H9 (cell line): ENCODE measurements at regions not wholly inside any gene's neighbourhood (a gene's known extent, or its start where the extent isn't known, plus 50 kb on each side); places are given as distances from the start of the nearest gene placed in this dataset.

ENCODE experiments used
- DNase-seq: peaks from one replicate; pipeline ENCODE4 v3.0.0-alpha.2; 2017
- H2AFZ ChIP-seq: one replicate; pipeline ENCODE4 v1.6.1; 2013; ENCODE audit warnings: mild to moderate bottlenecking, low read length, control low read depth, moderate library complexity
- H2AK5ac ChIP-seq: 2 replicates; pipeline ENCODE4 v1.6.1; 2013; ENCODE audit warnings: low read length, control low read depth, mixed read lengths; ENCODE audit not compliant: insufficient read length
- H2BK120ac ChIP-seq: one replicate; pipeline ENCODE4 v1.6.1; 2013; ENCODE audit warnings: low read depth, mild to moderate bottlenecking, low read length, control low read depth, inconsistent platforms; ENCODE audit not compliant: poor library complexity, severe bottlenecking
- H2BK12ac ChIP-seq: 2 replicates; pipeline ENCODE4 v1.6.1; 2013; ENCODE audit warnings: low read length, control low read depth, mixed read lengths, low read depth; ENCODE audit not compliant: insufficient read length
- H2BK15ac ChIP-seq: 2 replicates; pipeline ENCODE4 v1.6.1; 2013; ENCODE audit warnings: low read depth, low read length, control low read depth
- H2BK20ac ChIP-seq: one replicate; pipeline ENCODE4 v1.6.1; 2013; ENCODE audit warnings: low read depth, mild to moderate bottlenecking, low read length, control low read depth, inconsistent platforms; ENCODE audit not compliant: poor library complexity, severe bottlenecking
- H2BK5ac ChIP-seq: 2 replicates; pipeline ENCODE4 v1.6.1; 2013; ENCODE audit warnings: low read length, control low read depth, mixed read lengths; ENCODE audit not compliant: insufficient read length
- H3K14ac ChIP-seq: 2 replicates; pipeline ENCODE4 v1.6.1; 2013; ENCODE audit warnings: low read length, control low read depth; ENCODE audit not compliant: insufficient read depth
- H3K18ac ChIP-seq: 2 replicates; pipeline ENCODE4 v1.6.1; 2013; ENCODE audit warnings: low read depth, mild to moderate bottlenecking, mixed read lengths, low read length, control low read depth; ENCODE audit not compliant: insufficient read length
- H3K23ac ChIP-seq: 2 replicates; pipeline ENCODE4 v1.6.1; 2013; ENCODE audit warnings: low read length, control low read depth, mixed read lengths, low read depth; ENCODE audit not compliant: insufficient read length
- H3K23me2 ChIP-seq: 2 replicates; pipeline ENCODE4 v1.6.1; 2013; ENCODE audit warnings: low read depth, mild to moderate bottlenecking, mixed read lengths, low read length, control low read depth; ENCODE audit not compliant: insufficient read length, poor library complexity, severe bottlenecking
- H3K27ac ChIP-seq: 2 replicates; pipeline ENCODE4 v1.5.1; 2013; ENCODE audit warnings: low read length, control low read depth, mixed read lengths, low read depth; ENCODE audit not compliant: insufficient read length
- H3K27me3 ChIP-seq: 2 replicates; pipeline ENCODE4 v1.6.1; 2013; ENCODE audit warnings: low read length, control low read depth, inconsistent platforms; ENCODE audit not compliant: insufficient read depth
- H3K4ac ChIP-seq: 2 replicates; pipeline ENCODE4 v1.6.1; 2013; ENCODE audit warnings: low read depth, mild to moderate bottlenecking, control low read depth, inconsistent platforms, low read length, moderate library complexity
- H3K4me1 ChIP-seq: 2 replicates; pipeline ENCODE4 v1.6.1; 2013; ENCODE audit warnings: low read length, control low read depth, inconsistent platforms; ENCODE audit not compliant: insufficient read depth
- H3K4me2 ChIP-seq: 2 replicates; pipeline ENCODE4 v1.6.1; 2013; ENCODE audit warnings: low read length, control low read depth, mixed read lengths; ENCODE audit not compliant: insufficient read length, insufficient read depth
- H3K56ac ChIP-seq: 2 replicates; pipeline ENCODE4 v1.6.1; 2013; ENCODE audit warnings: low read depth, mild to moderate bottlenecking, mixed read lengths, low read length, control low read depth; ENCODE audit not compliant: insufficient read length
- H3K79me1 ChIP-seq: 2 replicates; pipeline ENCODE4 v1.6.1; 2013; ENCODE audit warnings: low read depth, mild to moderate bottlenecking, moderate library complexity, low read length, control low read depth, inconsistent platforms; ENCODE audit not compliant: insufficient read depth, poor library complexity, severe bottlenecking
- H3K79me2 ChIP-seq: 2 replicates; pipeline ENCODE4 v1.6.1; 2013; ENCODE audit warnings: low read length, control low read depth, inconsistent platforms; ENCODE audit not compliant: insufficient read depth
- H3K9ac ChIP-seq: 2 replicates; pipeline ENCODE4 v1.6.1; 2013; ENCODE audit warnings: low read length, control low read depth, mixed read lengths; ENCODE audit not compliant: insufficient read length; ENCODE audit errors: extremely low read depth
- H3K9me3 ChIP-seq: one replicate; pipeline ENCODE4 v1.6.1; 2013; ENCODE audit warnings: low read depth, low read length, inconsistent platforms; ENCODE audit not compliant: control insufficient read depth
- H3T11ph ChIP-seq: one replicate; pipeline ENCODE4 v1.6.1; 2013; ENCODE audit warnings: mild to moderate bottlenecking, low read length, control low read depth, inconsistent platforms
- H4K20me1 ChIP-seq: one replicate; pipeline ENCODE4 v1.6.1; 2013; ENCODE audit not compliant: control insufficient read depth, insufficient read length, insufficient read depth
- H4K5ac ChIP-seq: 2 replicates; pipeline ENCODE4 v1.6.1; 2013; ENCODE audit warnings: low read depth, mild to moderate bottlenecking, mixed read lengths, low read length, control low read depth; ENCODE audit not compliant: insufficient read length
- H4K8ac ChIP-seq: replicated peaks from 2 replicates; pipeline ENCODE4 v1.6.1; 2013; ENCODE audit warnings: low read length, control low read depth, mixed read lengths, low read depth; ENCODE audit not compliant: insufficient read length
- H4K91ac ChIP-seq: 2 replicates; pipeline ENCODE4 v1.6.1; 2013; ENCODE audit warnings: low read depth, mild to moderate bottlenecking, moderate library complexity, mixed read lengths, low read length, control low read depth; ENCODE audit not compliant: insufficient read length
- H3K27ac Mint-ChIP-seq, 3 experiments: 2 replicates in 2 of 3; 3 replicates in 1 of 3; pipeline ENCODE4 v1.8.0; 2020 to 2021; ENCODE audit warnings: mixed read lengths in 3 of 3, mild to moderate bottlenecking in 1 of 3, moderate library complexity in 1 of 3
- H3K27me3 Mint-ChIP-seq: 2 replicates; pipeline ENCODE4 v1.8.0; 2021; ENCODE audit warnings: low read depth, mild to moderate bottlenecking, moderate library complexity, mixed read lengths
- H3K36me3 Mint-ChIP-seq, 3 experiments: 2 replicates in 2 of 3; 3 replicates in 1 of 3; pipeline ENCODE4 v1.8.0; 2020 to 2021; ENCODE audit warnings: low read depth in 3 of 3, mixed read lengths in 3 of 3; ENCODE audit not compliant: insufficient read depth in 1 of 3
- H3K4me1 Mint-ChIP-seq, 2 experiments: 2 replicates each; pipeline ENCODE4 v1.8.0; 2020; ENCODE audit warnings: mixed read lengths in 2 of 2
- H3K4me3 Mint-ChIP-seq, 2 experiments: 2 replicates in 1 of 2; 3 replicates in 1 of 2; pipeline ENCODE4 v1.8.0; 2020 to 2021; ENCODE audit warnings: mild to moderate bottlenecking in 2 of 2, mixed read lengths in 2 of 2, moderate library complexity in 1 of 2
- H3K9me3 Mint-ChIP-seq, 2 experiments: 2 replicates in 1 of 2; 3 replicates in 1 of 2; pipeline ENCODE4 v1.8.0; 2020; ENCODE audit warnings: mild to moderate bottlenecking in 2 of 2, mixed read lengths in 2 of 2, moderate library complexity in 1 of 2
- WGBS: extraction: QIAGEN DNeasy Blood & Tissue Kit; methylation state at CpG from one replicate; pipeline ENCODE4 v1.1.7; 2013; ENCODE audit warnings: missing lambda C conversion rate, low lambda C conversion rate, mixed read lengths; ENCODE audit not compliant: insufficient read length; ENCODE audit errors: extremely low coverage; 5-methylcytosine and 5-hydroxymethylcytosine counted together
- TF ChIP-seq, protein P1 (sequence below): fragments of 200-600 bp; sonication (generic); conservative IDR thresholded peaks from 3 replicates; pipeline ENCODE4 v1.8.0; 2021; ENCODE audit warnings: antibody characterized with exemption, mild to moderate bottlenecking

DNA sequence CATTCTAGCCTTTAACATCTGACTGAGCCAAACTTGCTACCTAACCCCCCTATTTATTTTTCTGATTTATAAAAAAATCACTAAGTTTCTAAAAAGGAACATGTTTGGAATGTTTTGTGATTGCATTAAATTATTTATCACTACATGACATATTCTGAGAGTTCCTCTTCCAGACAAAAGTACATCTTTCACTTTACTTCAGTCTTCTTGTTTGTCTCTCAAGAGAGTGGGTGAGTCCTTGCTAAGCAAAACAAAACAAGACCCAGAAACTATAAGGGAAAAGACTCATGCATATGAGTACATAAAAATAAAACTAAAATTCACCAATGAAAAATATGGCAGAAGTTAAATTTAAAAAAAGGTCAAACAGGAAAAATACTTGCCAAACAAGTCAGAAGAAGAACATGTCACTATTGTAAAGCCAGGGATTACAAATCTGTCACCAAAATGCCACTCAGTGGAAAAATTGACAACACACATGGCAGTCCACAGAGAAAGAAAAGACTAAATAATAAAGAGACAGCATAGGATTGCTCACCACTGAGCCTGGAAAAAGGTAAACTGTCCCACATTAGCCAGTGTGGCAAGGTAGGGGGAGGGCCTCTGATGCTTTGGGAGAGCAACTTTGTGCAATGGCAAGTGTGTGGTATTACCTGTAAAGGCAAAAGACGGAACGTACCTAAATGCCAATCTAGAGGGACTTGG is 166.7 kb upstream of the ZNF32 start:
- Histone ChIP-seq H3K18ac (no peak overlapping the region), H4K20me1 (no peaks in the 10 kb centered on the region), H2BK20ac (no peak overlapping the region), H2BK120ac (no peak overlapping the region), H3K14ac (no peak overlapping the region), H2BK12ac (no peak overlapping the region), H3K4me1 (no peaks in the 10 kb centered on the region), H3K23me2 (no peaks in the 10 kb centered on the region), H4K8ac (no peak overlapping the region), H3K9ac (no peak overlapping the region), H2AK5ac (no peak overlapping the region), H3K56ac (no peak overlapping the region), H3K23ac (no peak overlapping the region), H3K79me2 (no peaks in the 10 kb centered on the region), H2AFZ (no peak overlapping the region), H4K91ac (no peak overlapping the region), H2BK15ac (no peak overlapping the region), H2BK5ac (no peak overlapping the region), H3K4me2 (no peak overlapping the region), H3T11ph (no peak overlapping the region), H3K27me3 (no peaks in the 10 kb centered on the region), H3K79me1 (no peaks in the 10 kb centered on the region), H3K4ac (no peak overlapping the region), H3K27ac (no peak overlapping the region), H3K9me3 (no peaks in the 10 kb centered on the region), H4K5ac (no peak overlapping the region)
- H3K4me3 Mint-ChIP-seq, result no peak overlapping the region
- H3K9me3 Mint-ChIP-seq, result no peaks in the 10 kb centered on the region; a peak in 1 of 5 replicates
- no peak overlapping the region for H3K27ac Mint-ChIP-seq
- H3K27me3 Mint-ChIP-seq, result no peaks in the 10 kb centered on the region
- WGBS, result no CpG with 5 or more reads among the region's 2 CpGs
- TF ChIP-seq, protein P1, sequence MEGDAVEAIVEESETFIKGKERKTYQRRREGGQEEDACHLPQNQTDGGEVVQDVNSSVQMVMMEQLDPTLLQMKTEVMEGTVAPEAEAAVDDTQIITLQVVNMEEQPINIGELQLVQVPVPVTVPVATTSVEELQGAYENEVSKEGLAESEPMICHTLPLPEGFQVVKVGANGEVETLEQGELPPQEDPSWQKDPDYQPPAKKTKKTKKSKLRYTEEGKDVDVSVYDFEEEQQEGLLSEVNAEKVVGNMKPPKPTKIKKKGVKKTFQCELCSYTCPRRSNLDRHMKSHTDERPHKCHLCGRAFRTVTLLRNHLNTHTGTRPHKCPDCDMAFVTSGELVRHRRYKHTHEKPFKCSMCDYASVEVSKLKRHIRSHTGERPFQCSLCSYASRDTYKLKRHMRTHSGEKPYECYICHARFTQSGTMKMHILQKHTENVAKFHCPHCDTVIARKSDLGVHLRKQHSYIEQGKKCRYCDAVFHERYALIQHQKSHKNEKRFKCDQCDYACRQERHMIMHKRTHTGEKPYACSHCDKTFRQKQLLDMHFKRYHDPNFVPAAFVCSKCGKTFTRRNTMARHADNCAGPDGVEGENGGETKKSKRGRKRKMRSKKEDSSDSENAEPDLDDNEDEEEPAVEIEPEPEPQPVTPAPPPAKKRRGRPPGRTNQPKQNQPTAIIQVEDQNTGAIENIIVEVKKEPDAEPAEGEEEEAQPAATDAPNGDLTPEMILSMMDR, result no peak
- no peak for DNase-seq
- H3K4me1 Mint-ChIP-seq, result peaks cover 7% of the 10 kb centered on the region in 2 experiments; a peak in 2 of 4 replicates
- no peaks in the 10 kb centered on the region for H3K36me3 Mint-ChIP-seq
